ENCODE measurements at regions not wholly inside any gene's neighbourhood (a gene's known extent, or its start where the extent isn't known, plus 50 kb on each side); places are given as distances from the start of the nearest gene placed in this dataset.

GRCh38 chr1:30609336-30609998, 113.9 kb downstream of the MATN1 start:
- Mint-ChIP-seq H3K4me3 (no peak overlapping the region), H3K9me3 (no peaks in the 10 kb centered on the region), H3K27me3 (ENCODE audit: insufficient read depth) (peaks cover 22% of the 10 kb centered on the region), H3K27ac (no peak overlapping the region), H3K36me3 (ENCODE audit: low read depth) (no peaks in the 10 kb centered on the region), H3K4me1 (peaks cover 6% of the 10 kb centered on the region)
- no peaks in the 10 kb centered on the region for H3K9me3 ChIP-seq (ENCODE audit: control insufficient read depth, low read length)
- no peak overlapping the region for H3K27ac ChIP-seq (ENCODE audit: low read depth, low read length)
- H3K27me3 ChIP-seq (ENCODE audit: control insufficient read depth, insufficient read depth, low read length, poor library complexity, severe bottlenecking) = no peaks in the 10 kb centered on the region
- no peaks in the 10 kb centered on the region for H3K4me1 ChIP-seq (ENCODE audit: control insufficient read depth, insufficient read depth, low read length)
- no peak for TF ChIP-seq CTCF (conservative IDR thresholded peaks at IDR 0.05)
- WGBS, 2 experiments (ENCODE audit: insufficient coverage in 1 of 2, insufficient read length in 1 of 2) = 88 to 89% methylated on average over 6 to 9 of the region's 9 CpGs
- H3K9ac ChIP-seq (ENCODE audit: extremely low read depth, low read length, poor library complexity, severe bottlenecking) = no peak overlapping the region
- H3K36me3 ChIP-seq (ENCODE audit: control insufficient read depth, insufficient read depth, low read length) = no peaks in the 10 kb centered on the region
- peak; percentile 33 for DNase-seq
- H3K4me3 ChIP-seq (ENCODE audit: low read length) = no peak overlapping the region

GRCh38 chr1:30607723-30608122, 115.7 kb downstream of the MATN1 start:
- Histone ChIP-seq H3K27me3 (ENCODE audit: control insufficient read depth, insufficient read depth, low read length, poor library complexity, severe bottlenecking) (no peaks in the 10 kb centered on the region), H3K36me3 (ENCODE audit: control insufficient read depth, insufficient read depth, low read length) (no peaks in the 10 kb centered on the region), H3K4me1 (ENCODE audit: control insufficient read depth, insufficient read depth, low read length) (no peaks in the 10 kb centered on the region), H3K27ac (ENCODE audit: low read depth, low read length) (no peak overlapping the region), H3K9ac (ENCODE audit: extremely low read depth, low read length, poor library complexity, severe bottlenecking) (no peak overlapping the region), H3K4me3 (ENCODE audit: low read length) (no peak overlapping the region), H3K9me3 (ENCODE audit: control insufficient read depth, low read length) (no peaks in the 10 kb centered on the region)
- Mint-ChIP-seq H3K9me3 (no peaks in the 10 kb centered on the region), H3K27ac (no peak overlapping the region), H3K4me3 (no peak overlapping the region), H3K4me1 (peaks cover 12% of the 10 kb centered on the region), H3K27me3 (ENCODE audit: insufficient read depth) (peaks cover 20% of the 10 kb centered on the region), H3K36me3 (ENCODE audit: low read depth) (no peaks in the 10 kb centered on the region)
- no peak for TF ChIP-seq CTCF (conservative IDR thresholded peaks at IDR 0.05)
- 76 to 80% methylated on average over 5 of the region's 5 CpGs for WGBS, 2 experiments (ENCODE audit: insufficient coverage in 1 of 2, insufficient read length in 1 of 2)
- DNase-seq = peak; percentile 23

GRCh38 chr1:30606166-30606565, 117.2 kb downstream of the MATN1 start:
- Histone ChIP-seq H3K4me3 (ENCODE audit: low read length) (no peak overlapping the region), H3K36me3 (ENCODE audit: control insufficient read depth, insufficient read depth, low read length) (no peaks in the 10 kb centered on the region), H3K9ac (ENCODE audit: extremely low read depth, low read length, poor library complexity, severe bottlenecking) (no peak overlapping the region), H3K4me1 (ENCODE audit: control insufficient read depth, insufficient read depth, low read length) (no peaks in the 10 kb centered on the region), H3K27ac (ENCODE audit: low read depth, low read length) (no peak overlapping the region), H3K27me3 (ENCODE audit: control insufficient read depth, insufficient read depth, low read length, poor library complexity, severe bottlenecking) (no peaks in the 10 kb centered on the region), H3K9me3 (ENCODE audit: control insufficient read depth, low read length) (no peaks in the 10 kb centered on the region)
- no peaks in the 10 kb centered on the region for H3K36me3 Mint-ChIP-seq (ENCODE audit: low read depth)
- H3K4me3 Mint-ChIP-seq = no peak overlapping the region
- peaks cover 12% of the 10 kb centered on the region for H3K4me1 Mint-ChIP-seq
- WGBS, 2 experiments (ENCODE audit: insufficient coverage in 1 of 2, insufficient read length in 1 of 2) = 76 to 89% methylated on average over 3 to 6 of the region's 6 CpGs
- H3K27ac Mint-ChIP-seq = no peak overlapping the region
- DNase-seq = peak; percentile 44
- TF ChIP-seq CTCF (conservative IDR thresholded peaks at IDR 0.05) = no peak
- H3K9me3 Mint-ChIP-seq = no peaks in the 10 kb centered on the region
- H3K27me3 Mint-ChIP-seq (ENCODE audit: insufficient read depth) = peaks cover 20% of the 10 kb centered on the region

Data from endodermal cell (in vitro differentiated cells).